22Rv1 (cell line): ENCODE measurements at regions not wholly inside any gene's neighbourhood (a gene's known extent, or its start where the extent isn't known, plus 50 kb on each side); places are given as distances from the start of the nearest gene placed in this dataset.

ENCODE experiments used
- CTCF ChIP-seq: fragments of 450-650 bp; IDR thresholded peaks from 2 replicates; pipeline ENCODE4 v1.5.1; 2017; ENCODE audit warnings: mild to moderate bottlenecking
- ZFX ChIP-seq: fragments of 450-650 bp; IDR thresholded peaks from 2 replicates; pipeline ENCODE4 v1.6.1; 2017; ENCODE audit warnings: antibody characterized with exemption, borderline replicate concordance

- TF ChIP-seq CTCF (no peak), ZFX (no peak)
Measured at GRCh38 chr3:152213938-152214337, 54.8 kb upstream of the MBNL1 start.
